ACHN (cell line): ENCODE measurements at regions not wholly inside any gene's neighbourhood (a gene's known extent, or its start where the extent isn't known, plus 50 kb on each side); places are given as distances from the start of the nearest gene placed in this dataset.

Experiments used
- DNase-seq: peaks from one replicate; pipeline ENCODE4 v3.0.0-alpha.2; 2015
- in situ Hi-C: cut with HindIII; loops from 2 replicates; pipeline ENCODE4 v1.10.0; 2017; ENCODE audit warnings: low sequenced_read_pairs, low pct_ligation_motif_present, low pct_unique_long_range_greater_than_20kb

DNA sequence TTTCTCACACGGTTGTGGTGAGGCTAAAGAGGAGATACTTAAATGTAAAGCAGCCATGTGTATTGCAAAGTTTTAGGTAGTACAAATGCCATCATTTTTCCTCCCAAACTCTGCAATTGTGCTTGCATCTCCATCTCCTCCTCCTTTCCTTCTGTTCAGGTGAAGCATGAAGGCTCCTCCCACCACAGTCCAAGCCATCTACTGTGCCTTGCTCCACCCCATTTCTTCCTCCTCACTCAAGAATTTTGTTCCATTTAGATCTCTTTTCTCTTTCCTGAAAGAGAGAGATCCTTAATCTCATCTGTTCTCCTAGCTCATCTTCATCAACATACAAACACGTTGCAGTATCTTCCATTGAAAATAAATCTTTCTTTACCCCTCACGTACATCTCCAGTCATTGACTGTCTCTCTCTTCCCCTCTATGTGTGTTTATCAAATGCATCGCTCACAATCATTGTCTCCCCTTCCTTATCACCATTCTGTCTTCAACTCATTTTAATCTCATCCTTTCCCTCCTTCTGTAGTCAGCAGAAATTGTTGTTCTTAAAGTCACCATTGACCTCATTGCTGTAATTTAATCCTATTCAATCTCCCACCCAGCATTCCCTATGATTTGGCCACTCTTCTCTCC is 392.1 kb downstream of the RAD51AP2 start:
- in situ Hi-C loops, result no loop called here
- DNase-seq, result no peak

DNA sequence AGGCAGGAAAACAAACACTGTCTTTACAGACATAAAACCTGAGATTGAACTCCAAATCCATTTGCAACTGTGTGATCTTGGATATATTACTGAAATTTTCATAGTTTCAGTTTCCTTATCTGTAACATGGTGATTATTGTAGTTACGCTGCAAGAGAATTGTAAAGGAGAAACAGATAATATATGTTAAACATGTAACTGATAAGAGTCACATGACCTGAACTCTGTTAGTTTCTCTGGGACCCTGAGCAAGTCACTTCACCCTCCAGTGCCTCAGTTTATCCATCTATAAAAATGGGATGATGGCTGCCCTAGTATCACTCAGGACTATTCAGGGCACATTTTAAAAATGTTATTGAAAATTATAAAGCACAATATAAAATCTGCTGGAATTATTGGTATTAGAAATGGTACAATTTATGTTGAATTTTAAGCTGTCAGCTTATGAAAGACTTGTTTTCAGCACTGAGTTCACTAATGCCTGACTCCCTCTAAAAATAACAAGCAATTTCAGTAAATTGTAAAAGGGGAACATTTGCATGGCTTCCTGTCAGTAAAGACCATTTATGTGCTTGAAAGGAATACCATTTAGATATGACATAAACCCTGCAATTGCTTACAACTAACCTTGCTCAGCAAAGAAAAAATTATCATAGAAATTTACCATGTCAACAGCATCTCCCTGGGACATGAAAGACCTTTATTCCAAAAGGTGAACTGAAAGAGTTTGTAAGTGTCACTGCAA is 393.5 kb downstream of the RAD51AP2 start:
- in situ Hi-C loops, result no loop called here
- no peak for DNase-seq

DNA sequence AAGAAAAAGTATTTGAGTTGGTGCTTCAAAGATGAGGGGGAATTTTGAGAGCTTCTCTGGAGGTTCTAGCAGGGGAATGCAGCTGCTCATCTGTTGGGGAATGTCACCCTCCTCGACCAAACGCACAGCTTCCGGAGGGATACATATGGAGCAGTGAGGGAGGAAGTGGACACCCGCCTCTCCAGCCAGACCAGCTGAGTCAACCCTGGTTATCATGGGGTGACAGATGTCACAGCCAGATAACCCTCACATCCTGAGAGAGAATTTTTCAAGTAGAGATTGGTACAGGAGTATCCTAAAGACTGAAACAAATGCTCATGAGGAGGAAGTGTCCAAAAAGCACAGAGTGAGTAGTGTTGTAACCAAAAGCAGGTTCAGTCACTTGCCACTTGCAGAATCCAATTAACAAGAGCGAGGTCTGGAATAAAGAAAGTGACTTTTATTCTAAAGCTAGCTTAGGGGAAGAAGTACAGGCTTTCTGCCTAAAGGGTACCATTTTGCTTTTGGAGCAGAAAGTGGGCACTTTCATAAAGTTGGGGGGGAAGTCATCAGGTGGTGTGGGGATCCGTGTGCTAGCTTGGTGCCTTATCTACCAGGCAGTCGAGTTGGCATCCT is 395.2 kb downstream of the RAD51AP2 start:
- DNase-seq, result no peak
- in situ Hi-C loops, result no loop called here

DNA sequence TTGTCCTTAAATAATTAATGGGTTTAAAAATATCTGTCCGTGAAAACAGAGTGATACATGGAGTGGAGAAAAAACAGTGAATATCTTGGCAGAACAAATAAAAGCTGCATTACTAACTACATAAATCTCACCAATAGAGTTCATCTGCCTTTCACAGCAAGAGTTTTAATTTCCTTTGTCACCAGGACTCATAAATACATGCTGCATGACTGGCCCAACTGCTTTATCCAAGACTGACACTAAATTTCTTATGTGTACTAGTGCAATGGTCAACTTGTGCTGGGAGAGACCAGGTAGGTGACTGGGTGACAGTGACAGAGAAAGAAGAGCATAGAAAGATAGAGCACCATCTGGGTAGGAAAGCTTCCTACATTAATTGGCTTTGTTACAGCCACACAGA is 402.8 kb downstream of the RAD51AP2 start:
- in situ Hi-C loops, result no loop called here
- no peak for DNase-seq

DNA sequence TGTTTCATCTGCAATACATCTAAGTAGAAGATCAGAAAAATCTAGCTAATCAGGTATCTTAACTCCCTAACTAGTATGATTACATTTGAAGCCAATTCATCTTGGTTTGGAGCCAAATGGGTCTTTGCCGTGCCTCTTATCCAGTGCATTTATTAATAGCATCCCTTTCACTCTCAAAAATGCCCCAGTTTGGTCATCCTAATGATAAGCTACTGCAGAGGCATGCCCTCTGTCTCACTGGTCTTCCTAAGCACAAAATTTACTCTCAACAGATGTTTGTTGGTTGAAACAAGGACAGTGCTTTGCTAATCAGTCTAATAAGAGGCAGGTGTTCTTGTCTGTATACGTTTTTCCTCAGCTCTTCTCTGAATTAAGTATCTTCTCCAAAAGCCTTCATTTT is 403.2 kb downstream of the RAD51AP2 start:
- in situ Hi-C loops, result no loop called here
- DNase-seq, result no peak

DNA sequence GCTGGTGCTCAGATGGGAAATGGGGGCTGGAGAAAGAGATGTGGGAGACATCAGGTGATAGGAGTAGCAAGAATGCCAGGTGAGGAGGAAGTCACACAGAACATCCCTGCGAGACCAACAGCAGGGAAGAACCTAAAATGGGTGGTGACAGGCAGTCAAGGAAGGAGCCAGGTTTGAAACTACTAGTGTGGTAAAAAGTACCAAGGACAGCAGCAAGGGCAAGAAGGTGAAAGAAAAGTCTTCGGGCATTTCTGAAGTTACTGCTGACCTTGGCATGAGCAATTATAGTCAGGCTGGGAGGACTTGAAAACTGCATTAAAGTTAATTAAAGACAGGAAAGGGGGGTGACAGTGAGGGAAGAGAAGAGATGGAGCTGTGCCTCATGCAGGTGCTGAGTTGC is 410.4 kb downstream of the RAD51AP2 start:
- DNase-seq, result no peak
- in situ Hi-C loops, result no loop called here

DNA sequence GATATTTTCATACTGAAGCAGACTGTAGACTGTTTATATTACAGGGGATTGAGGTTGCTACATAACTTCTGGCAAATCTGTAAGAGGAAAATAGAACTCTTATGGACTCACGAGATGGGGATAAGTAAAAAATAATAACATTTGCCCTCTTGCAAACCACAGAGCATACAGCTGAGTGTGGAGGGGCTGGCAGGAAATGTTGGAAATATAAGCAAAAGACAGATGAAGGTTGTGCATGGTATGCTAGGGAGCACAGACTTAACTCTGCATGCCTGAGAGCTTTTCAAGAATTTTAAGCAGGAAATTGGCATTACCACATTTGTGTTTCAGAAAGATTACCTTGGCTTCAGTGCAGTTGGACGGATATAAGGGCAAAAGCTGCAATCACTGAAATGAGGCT is 411.1 kb downstream of the RAD51AP2 start:
- in situ Hi-C loops, result no loop called here
- DNase-seq, result no peak

DNA sequence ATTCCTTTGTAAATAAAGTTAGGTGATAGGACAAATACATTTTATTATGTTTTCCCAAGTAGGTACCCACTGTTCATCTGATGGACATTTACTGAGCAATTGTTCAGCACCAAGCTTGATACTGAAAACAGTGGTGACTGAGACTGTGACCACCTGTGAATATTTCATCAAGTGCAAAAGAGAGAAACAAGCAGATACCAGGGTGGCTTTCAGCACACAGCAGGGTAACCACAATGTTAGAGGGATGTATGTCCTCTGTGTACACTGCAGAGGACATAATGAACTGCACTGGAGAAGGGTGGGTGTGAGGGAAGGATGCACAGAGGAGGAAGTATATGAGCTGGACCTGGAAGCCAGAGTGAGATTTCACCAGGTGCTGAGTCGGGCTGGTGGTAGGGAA is 411.8 kb downstream of the RAD51AP2 start:
- in situ Hi-C loops, result no loop called here
- DNase-seq, result no peak

DNA sequence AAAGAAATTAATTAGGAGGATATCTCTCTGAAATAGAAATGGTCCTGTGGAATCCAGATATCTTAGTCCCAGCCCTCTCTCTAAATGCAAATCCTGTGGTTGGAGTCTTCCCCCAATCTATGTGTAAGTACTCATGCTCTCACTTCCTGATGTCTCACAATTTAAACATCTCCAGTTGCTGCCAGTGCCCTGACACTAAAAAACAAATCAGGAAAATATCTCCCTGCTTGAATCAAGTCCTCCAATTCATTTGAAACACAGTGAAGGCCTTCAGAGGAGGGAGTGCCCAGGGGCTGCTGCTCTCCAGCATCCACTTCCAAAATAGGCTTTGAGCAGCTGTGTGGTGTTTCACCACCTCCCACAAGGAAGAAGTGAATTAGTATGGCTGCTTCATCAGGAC is 413.8 kb downstream of the RAD51AP2 start:
- in situ Hi-C loops, result no loop called here
- DNase-seq, result no peak

DNA sequence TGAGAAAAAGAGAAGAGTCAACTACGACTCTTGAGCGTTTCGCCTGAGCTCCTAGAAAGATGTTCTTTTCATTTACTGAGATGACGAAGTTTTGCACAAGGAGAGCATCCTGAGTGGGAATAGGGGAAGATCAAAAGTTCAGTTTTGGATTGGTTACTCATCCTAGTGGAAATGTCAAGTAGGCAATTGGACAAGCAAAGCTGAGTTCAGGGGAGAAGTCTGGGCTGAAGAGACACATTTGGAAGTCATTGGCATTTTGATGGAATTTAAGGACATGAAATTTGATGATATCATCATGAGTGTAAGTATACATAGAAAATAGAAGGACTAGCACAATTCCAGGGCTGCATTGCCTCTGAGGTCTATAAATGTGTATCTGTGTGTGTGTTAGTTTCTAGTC is 416.6 kb downstream of the RAD51AP2 start:
- no peak for DNase-seq
- in situ Hi-C loops, result no loop called here

DNA sequence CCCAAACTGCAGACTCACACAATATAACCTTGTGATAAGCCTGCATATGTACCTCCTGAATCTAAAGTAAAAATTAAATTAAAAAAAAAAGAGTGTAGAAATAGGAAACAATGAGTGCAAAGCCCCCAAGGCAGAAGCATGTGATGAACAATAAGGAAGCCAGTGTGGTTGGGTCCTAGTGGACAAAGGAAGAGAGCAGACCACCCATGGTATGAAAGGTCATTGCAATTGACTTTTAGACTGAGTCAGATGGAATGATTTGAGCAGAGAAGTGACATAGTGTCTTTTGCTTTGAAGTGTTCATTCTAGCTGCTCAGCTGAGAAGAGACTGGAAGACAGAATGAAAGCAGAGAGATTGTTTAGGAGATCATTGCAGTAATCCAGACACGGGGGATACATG is 417.1 kb downstream of the RAD51AP2 start:
- in situ Hi-C loops, result no loop called here
- DNase-seq, result no peak

DNA sequence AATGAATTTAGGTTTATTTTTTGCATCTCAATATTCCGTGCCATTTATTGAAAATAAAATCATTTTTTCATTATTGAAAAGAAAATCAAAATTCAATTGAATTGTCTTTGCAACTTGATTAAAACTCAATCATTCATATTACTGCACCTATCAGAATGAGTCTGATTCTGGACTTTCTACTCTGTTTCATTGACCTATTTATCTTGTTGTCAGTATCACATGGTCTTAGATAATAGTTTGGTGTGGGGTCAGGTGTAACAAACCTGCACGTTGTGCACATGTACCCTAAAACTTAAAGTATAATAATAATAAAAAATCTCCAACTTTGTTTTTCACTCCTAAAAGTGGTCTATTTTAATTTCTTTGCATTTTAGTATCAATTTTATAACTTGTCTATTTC is 422.9 kb downstream of the RAD51AP2 start:
- no peak for DNase-seq
- in situ Hi-C loops, result no loop called here

DNA sequence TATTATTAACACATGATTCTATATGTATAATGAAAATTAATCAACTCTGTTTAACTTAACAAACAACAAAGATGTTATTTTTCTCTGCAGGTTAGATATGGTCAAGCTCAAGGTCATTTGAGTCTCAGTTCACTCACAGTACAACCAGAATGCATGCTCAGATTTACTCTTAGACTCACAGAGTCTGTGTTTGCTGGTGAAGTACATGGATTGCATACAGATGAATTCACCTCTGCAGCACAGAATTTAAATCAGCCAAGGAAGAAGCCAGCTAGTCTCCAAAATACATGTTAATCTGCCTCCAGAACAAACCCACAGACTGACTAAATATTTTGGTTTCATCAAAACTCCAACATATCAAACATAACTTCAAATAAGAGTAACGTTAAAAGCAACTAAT is 424.5 kb downstream of the RAD51AP2 start:
- in situ Hi-C loops, result no loop called here
- DNase-seq, result no peak

DNA sequence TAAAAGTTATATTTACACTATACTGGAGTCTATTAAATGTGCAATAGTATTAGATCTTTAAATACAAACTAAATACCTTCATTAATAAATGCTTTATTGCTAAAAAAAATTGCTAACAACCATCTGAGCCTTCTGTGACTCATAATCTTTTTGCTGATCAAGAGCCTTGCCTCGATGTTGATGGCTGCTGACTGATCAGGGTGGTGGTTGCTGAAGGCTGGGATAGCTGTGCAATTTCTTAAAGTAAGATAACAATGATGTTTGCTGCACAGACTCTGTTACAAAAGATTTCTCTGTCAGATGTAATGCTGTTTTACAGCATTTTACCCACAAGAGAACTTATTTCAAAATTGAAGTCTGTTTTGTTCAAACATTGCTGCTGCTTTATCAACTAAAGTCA is 421.4 kb upstream of the CYRIA start:
- in situ Hi-C loops, result no loop called here
- no peak for DNase-seq

DNA sequence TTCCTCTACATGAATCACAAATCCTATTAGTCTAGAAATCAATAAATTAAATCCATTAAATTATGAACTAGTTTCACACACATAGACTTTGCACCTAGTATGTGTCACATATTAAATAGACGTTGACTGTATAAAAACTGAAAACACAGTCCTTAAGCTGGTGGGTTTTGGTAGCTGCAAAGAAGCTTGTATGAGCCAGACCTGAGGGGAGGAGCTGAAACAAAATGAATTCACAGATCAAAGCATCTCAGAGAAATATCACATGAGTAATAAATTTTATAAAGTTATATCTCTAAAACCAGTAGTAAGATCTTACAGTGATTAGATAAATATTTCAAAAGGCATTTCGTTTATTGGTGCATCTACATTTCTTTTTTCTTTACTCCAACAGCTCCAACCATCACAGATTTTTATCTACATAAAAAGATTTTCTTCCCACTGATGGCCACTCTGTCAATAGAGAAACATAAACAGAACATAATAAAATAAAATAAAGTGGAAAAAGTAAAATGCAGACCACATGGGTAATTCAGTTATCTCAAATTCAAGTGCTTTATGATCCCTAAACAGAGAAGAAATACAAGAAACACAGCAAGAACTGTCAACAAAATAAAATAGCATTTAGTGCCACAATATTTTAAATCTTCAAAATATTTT is 420.0 kb upstream of the CYRIA start:
- in situ Hi-C loops, result no loop called here
- no peak for DNase-seq

DNA sequence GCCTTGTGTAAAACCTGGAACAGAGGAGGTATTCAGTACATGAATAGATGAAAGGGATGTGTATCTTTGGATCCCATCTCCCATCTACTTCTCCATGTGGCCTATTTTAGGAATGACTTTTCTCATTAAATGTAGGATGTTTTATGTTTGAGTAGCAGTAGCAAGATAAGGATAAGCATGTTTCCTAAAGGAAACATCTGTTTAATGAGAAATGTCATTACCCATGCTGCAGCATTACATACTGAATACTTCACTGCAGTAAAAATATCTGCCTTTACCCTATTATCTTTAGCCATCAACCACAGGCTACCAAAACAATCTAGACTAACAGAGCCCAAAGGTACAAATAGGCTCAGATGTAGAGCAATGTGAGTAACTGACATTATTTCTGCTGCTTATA is 419.2 kb upstream of the CYRIA start:
- DNase-seq, result no peak
- in situ Hi-C loops, result no loop called here

DNA sequence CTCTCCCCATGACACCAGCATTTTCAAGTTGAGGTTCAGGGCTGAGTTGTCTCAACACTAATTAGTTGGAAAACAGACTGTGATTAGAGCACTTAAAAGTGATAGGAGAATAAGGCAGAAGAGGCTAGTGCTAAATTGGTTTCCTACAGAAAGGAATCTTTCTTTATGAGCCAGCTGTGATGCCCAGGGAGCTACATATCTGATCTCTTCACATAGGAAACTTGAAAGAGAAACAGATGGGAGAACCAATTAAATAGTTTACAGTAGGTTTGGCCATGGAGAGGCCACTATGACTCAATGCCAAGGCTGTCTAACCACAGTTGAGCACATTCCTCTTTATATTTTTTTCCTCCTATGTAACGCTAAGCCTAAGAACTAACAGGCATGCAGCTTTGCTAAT is 418.3 kb upstream of the CYRIA start:
- DNase-seq, result no peak
- in situ Hi-C loops, result no loop called here

DNA sequence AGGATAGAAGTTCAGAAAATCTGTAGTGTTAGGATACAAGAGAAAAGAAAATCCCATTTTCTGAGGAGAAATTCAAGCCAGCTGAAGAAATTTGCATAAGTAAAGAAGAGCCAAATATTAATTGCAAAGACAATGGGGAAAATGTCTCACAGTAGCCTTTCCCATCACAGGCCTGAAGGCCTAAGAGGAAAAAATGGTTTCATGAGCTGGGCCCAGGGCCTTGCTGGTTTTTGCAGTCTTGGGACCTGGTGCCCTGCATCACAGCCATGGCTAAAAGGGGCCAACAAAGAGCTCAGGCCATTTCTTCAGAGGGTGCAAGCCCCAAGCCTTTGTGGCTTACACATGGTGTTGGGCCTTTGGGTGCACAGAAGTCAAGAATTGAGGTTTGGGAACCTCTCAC is 413.6 kb upstream of the CYRIA start:
- in situ Hi-C loops, result no loop called here
- no peak for DNase-seq

DNA sequence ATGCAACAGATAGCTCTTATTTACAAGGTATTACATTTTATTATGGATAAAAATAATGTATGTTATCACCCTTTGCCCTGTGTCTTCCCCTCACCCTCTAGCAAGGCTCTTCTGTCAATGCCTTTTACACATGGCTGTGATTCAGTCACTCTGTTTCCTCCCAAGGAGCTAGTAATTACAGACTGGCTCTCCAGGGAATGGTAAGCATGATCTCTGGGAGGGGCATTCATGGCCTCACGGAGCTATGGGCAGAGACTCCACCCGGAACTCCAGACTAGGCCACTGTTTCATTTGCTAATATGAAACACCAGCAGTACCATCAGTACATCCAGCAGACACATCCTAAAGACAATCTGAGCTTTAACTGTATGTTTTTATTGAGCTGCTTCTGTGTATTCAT is 410.9 kb upstream of the CYRIA start:
- DNase-seq, result no peak
- in situ Hi-C loops, result no loop called here

DNA sequence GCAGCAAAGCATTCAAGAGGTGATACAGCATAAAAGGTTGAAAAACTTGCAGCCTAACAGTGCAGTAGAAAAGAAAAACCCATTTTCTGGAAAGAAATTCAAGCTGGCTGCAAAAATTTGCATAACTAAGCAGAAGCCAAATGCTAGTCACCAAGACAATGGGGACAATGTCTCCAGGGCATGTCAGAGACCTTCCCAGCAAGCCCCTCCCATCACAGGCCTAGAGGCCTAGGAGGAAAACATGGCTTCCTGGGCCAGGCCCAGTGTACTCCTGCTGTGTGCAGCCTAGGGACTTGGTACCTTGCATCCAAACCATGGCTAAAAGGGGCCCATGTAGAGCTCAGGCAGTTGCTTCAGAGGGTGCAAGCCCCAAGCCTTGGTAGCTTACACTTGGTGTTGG is 405.1 kb upstream of the CYRIA start:
- in situ Hi-C loops, result no loop called here
- DNase-seq, result no peak
